OCI-LY3 (cell line): ENCODE measurements at regions not wholly inside any gene's neighbourhood (a gene's known extent, or its start where the extent isn't known, plus 50 kb on each side); places are given as distances from the start of the nearest gene placed in this dataset.
A peak's percentile ranks its signal among the peaks of the same experiment; 100 is the strongest.

Source experiments
- H2AFZ ChIP-seq: fragments of 200-600, 300-600 bp; shearing (Covaris generic); 2 replicates; pipeline ENCODE4 v1.6.0; 2014; ENCODE audit warnings: antibody characterized with exemption, low read depth, low read length
- H3K27ac ChIP-seq: fragments of 200-600, 300-600 bp; sonication (generic); 2 replicates; pipeline ENCODE4 v1.5.1; 2014; ENCODE audit warnings: mild to moderate bottlenecking, low read length, moderate library complexity, mixed read lengths
- H3K27me3 ChIP-seq: fragments of 200-600, 300-600 bp; sonication (generic); 2 replicates; pipeline ENCODE4 v1.6.1; 2014; ENCODE audit warnings: low read depth, low read length, mixed read lengths
- H3K36me3 ChIP-seq: fragments of 200-600, 300-600 bp; sonication (generic); replicated peaks from 2 replicates; pipeline ENCODE3; 2014; ENCODE audit warnings: low read depth, low read length, mixed read lengths
- H3K4me1 ChIP-seq: fragments of 300-600, 200-600 bp; sonication (generic); 2 replicates; pipeline ENCODE4 v1.6.1; 2014; ENCODE audit warnings: low read length, mixed read lengths
- H3K4me2 ChIP-seq: fragments of 200-600, 300-600 bp; sonication (generic); 2 replicates; pipeline ENCODE4 v1.6.1; 2014; ENCODE audit warnings: low read length, mixed read lengths
- H3K4me3 ChIP-seq: fragments of 300-600, 200-600 bp; sonication (generic); 2 replicates; pipeline ENCODE4 v1.5.1; 2014; ENCODE audit warnings: antibody characterized with exemption, mild to moderate bottlenecking, low read length, moderate library complexity
- H3K79me2 ChIP-seq: fragments of 300-600, 200-600 bp; shearing (Covaris generic); 2 replicates; pipeline ENCODE4 v1.6.1; 2014; ENCODE audit warnings: mild to moderate bottlenecking, low read length, mixed read lengths
- H3K9ac ChIP-seq: fragments of 300-600, 200-600 bp; shearing (Covaris generic); 2 replicates; pipeline ENCODE4 v1.6.0; 2014; ENCODE audit warnings: mild to moderate bottlenecking, low read length, moderate library complexity
- H3K9me3 ChIP-seq: fragments of 200-600, 300-600 bp; shearing (Covaris generic); 2 replicates; pipeline ENCODE4 v1.6.1; 2014; ENCODE audit warnings: low read length, mixed read lengths; ENCODE audit not compliant: insufficient read depth
- H4K20me1 ChIP-seq: fragments of 200-600, 300-600 bp; sonication (generic); 2 replicates; pipeline ENCODE4 v1.6.1; 2016; ENCODE audit warnings: low read length, mixed read lengths; ENCODE audit not compliant: insufficient read depth
- CTCF ChIP-seq: fragments of 200-600, 300-600 bp; sonication (generic); IDR thresholded peaks from 2 replicates; pipeline ENCODE4 v1.5.1; 2014; ENCODE audit warnings: antibody characterized with exemption, low read length, low read depth
- EZH2phosphoT487 ChIP-seq: fragments of 200-600 bp; shearing (Covaris generic); IDR thresholded peaks from 2 replicates; pipeline ENCODE4 v1.6.1; 2018; ENCODE audit warnings: antibody characterized with exemption, mixed run types, low read depth

- Histone ChIP-seq H3K27ac (peak overlapping the region; percentile 98), H3K79me2 (no peaks in the 10 kb centered on the region), H2AFZ (peak overlapping the region; percentile 22; the same call in 1 of the 2 replicates), H3K4me3 (peak overlapping the region; percentile 71), H3K4me2 (peak overlapping the region; percentile 89), H3K27me3 (no peaks in the 10 kb centered on the region), H3K36me3 (no peaks in the 10 kb centered on the region), H3K9ac (peak overlapping the region; percentile 73), H3K9me3 (no peaks in the 10 kb centered on the region), H3K4me1 (peaks cover 76% of the 10 kb centered on the region), H4K20me1 (no peaks in the 10 kb centered on the region)
- TF ChIP-seq EZH2phosphoT487 (no peak), CTCF (no peak)
Observed at GRCh38 chr1:59013928-59014279, 230.1 kb upstream of the JUN start.

GRCh38 chr1:59014827-59015226, 231.0 kb upstream of the JUN start:
- no peak overlapping the region for H3K4me3 ChIP-seq
- no peak for TF ChIP-seq EZH2phosphoT487
- no peak for TF ChIP-seq CTCF
- no peaks in the 10 kb centered on the region for H3K79me2 ChIP-seq
- H3K36me3 ChIP-seq, result no peaks in the 10 kb centered on the region
- no peak overlapping the region for H3K4me2 ChIP-seq
- peak overlapping the region; percentile 73; the same call in 1 of the 2 replicates for H3K9ac ChIP-seq
- no peak overlapping the region for H2AFZ ChIP-seq
- H4K20me1 ChIP-seq, result no peaks in the 10 kb centered on the region
- H3K27me3 ChIP-seq, result no peaks in the 10 kb centered on the region
- H3K4me1 ChIP-seq, result peaks cover 77% of the 10 kb centered on the region
- peak overlapping the region; percentile 98 for H3K27ac ChIP-seq
- no peaks in the 10 kb centered on the region for H3K9me3 ChIP-seq

- H3K79me2 ChIP-seq, result no peaks in the 10 kb centered on the region
- no peak overlapping the region for H3K4me3 ChIP-seq
- H3K9me3 ChIP-seq, result no peaks in the 10 kb centered on the region
- H3K4me2 ChIP-seq, result no peak overlapping the region
- no peak overlapping the region for H3K9ac ChIP-seq
- TF ChIP-seq CTCF, result no peak
- TF ChIP-seq EZH2phosphoT487, result no peak
- peaks cover 82% of the 10 kb centered on the region for H3K4me1 ChIP-seq
- H3K36me3 ChIP-seq, result no peaks in the 10 kb centered on the region
- no peaks in the 10 kb centered on the region for H4K20me1 ChIP-seq
- no peaks in the 10 kb centered on the region for H3K27me3 ChIP-seq
- peak overlapping the region; percentile 98; the same call in 1 of the 2 replicates for H3K27ac ChIP-seq
- no peak overlapping the region for H2AFZ ChIP-seq
Observed at GRCh38 chr1:59015708-59016107, 231.9 kb upstream of the JUN start.

GRCh38 chr1:59016390-59016789, 232.5 kb upstream of the JUN start:
- no peaks in the 10 kb centered on the region for H3K36me3 ChIP-seq
- no peak overlapping the region for H3K27ac ChIP-seq
- H3K9me3 ChIP-seq, result no peaks in the 10 kb centered on the region
- no peak overlapping the region; the same call in 1 of the 2 replicates for H3K9ac ChIP-seq
- H2AFZ ChIP-seq, result no peak overlapping the region
- no peak overlapping the region for H3K4me3 ChIP-seq
- no peaks in the 10 kb centered on the region for H3K79me2 ChIP-seq
- no peak overlapping the region for H3K4me2 ChIP-seq
- no peaks in the 10 kb centered on the region for H3K27me3 ChIP-seq
- H3K4me1 ChIP-seq, result peaks cover 82% of the 10 kb centered on the region
- no peak for TF ChIP-seq CTCF
- TF ChIP-seq EZH2phosphoT487, result no peak
- no peaks in the 10 kb centered on the region for H4K20me1 ChIP-seq
